ENCODE measurements at regions not wholly inside any gene's neighbourhood (a gene's known extent, or its start where the extent isn't known, plus 50 kb on each side); places are given as distances from the start of the nearest gene placed in this dataset.

- Histone ChIP-seq H3K36me3 (ENCODE audit: control insufficient read depth in 1 of 2, insufficient read depth in 2 of 2, low read length in 2 of 2) (no peaks in the 10 kb centered on the region), H3K4me3 (ENCODE audit: low read depth in 1 of 2, low read length in 2 of 2) (no peak overlapping the region), H3K27ac (ENCODE audit: low read length) (no peak overlapping the region), H3K4me1 (ENCODE audit: control insufficient read depth in 1 of 2, insufficient read depth in 2 of 2, low read length in 2 of 2) (no peaks in the 10 kb centered on the region), H3K27me3 (ENCODE audit: low read depth, low read length) (no peaks in the 10 kb centered on the region), H3K9me3 (ENCODE audit: control insufficient read depth in 1 of 2, low read length in 2 of 2) (peaks cover 0 to 7% of the 10 kb centered on the region in 2 donors)
Measured at GRCh38 chr10:78382772-78383171, 349.1 kb downstream of the RPS24 start.

- Histone ChIP-seq H3K4me3 (ENCODE audit: low read depth in 1 of 2, low read length in 2 of 2) (no peak overlapping the region), H3K27ac (ENCODE audit: low read length) (no peak overlapping the region), H3K27me3 (ENCODE audit: low read depth, low read length) (no peaks in the 10 kb centered on the region), H3K9me3 (ENCODE audit: control insufficient read depth in 1 of 2, low read length in 2 of 2) (peaks cover 0 to 7% of the 10 kb centered on the region in 2 donors), H3K4me1 (ENCODE audit: control insufficient read depth in 1 of 2, insufficient read depth in 2 of 2, low read length in 2 of 2) (no peaks in the 10 kb centered on the region), H3K36me3 (ENCODE audit: control insufficient read depth in 1 of 2, insufficient read depth in 2 of 2, low read length in 2 of 2) (no peaks in the 10 kb centered on the region)
Measured at GRCh38 chr10:78383378-78384048, 349.9 kb downstream of the RPS24 start.

DNA sequence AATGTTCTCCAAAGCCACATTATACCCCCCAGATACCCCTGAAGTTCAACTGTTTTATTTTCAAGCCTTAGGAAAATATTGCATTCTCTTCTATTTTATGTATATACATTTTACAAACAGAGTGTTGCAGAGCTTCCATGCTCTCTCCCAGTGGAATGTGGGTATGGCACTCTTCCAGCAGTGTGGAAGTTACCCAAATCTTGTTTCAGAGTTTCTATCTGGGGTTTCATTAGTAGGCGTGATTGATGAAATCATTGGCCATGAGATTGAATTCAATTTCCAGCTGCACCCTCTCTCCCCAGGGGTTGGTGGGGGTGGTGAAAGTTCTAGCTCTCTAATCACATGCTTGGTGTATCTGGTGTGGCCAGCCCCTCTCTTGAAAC is 350.4 kb downstream of the RPS24 start:
- Histone ChIP-seq H3K36me3 (ENCODE audit: control insufficient read depth in 1 of 2, insufficient read depth in 2 of 2, low read length in 2 of 2) (no peaks in the 10 kb centered on the region), H3K27ac (ENCODE audit: low read length) (no peak overlapping the region), H3K9me3 (ENCODE audit: control insufficient read depth in 1 of 2, low read length in 2 of 2) (peaks cover 0 to 5% of the 10 kb centered on the region in 2 donors), H3K27me3 (ENCODE audit: low read depth, low read length) (no peaks in the 10 kb centered on the region), H3K4me1 (ENCODE audit: control insufficient read depth in 1 of 2, insufficient read depth in 2 of 2, low read length in 2 of 2) (no peaks in the 10 kb centered on the region), H3K4me3 (ENCODE audit: low read depth in 1 of 2, low read length in 2 of 2) (no peak overlapping the region)

DNA sequence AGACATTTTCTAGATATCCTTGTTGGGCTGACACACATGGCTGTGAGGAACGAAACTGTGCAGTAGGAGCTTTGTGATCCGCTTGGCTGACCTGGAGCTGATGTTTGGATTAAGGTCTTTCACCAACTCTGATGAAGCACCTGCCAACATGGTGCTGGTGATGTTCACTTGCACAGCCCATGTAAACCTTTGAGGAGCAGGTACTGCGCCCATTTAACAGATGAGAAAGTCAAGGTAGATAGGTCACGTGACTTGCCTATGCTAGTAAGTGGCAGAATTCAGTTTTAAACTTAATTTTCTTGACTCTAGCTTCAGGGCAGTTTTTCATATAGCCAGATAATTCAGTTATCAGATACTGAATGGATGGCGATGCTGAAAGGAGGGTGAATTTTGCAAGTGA is 351.9 kb downstream of the RPS24 start:
- H3K27ac ChIP-seq (ENCODE audit: low read length): no peak overlapping the region
- H3K36me3 ChIP-seq (ENCODE audit: control insufficient read depth in 1 of 2, insufficient read depth in 2 of 2, low read length in 2 of 2): no peaks in the 10 kb centered on the region
- no peak overlapping the region for H3K4me3 ChIP-seq (ENCODE audit: low read depth in 1 of 2, low read length in 2 of 2)
- H3K9me3 ChIP-seq (ENCODE audit: control insufficient read depth in 1 of 2, low read length in 2 of 2): no peaks in the 10 kb centered on the region
- no peaks in the 10 kb centered on the region for H3K27me3 ChIP-seq (ENCODE audit: low read depth, low read length)
- no peaks in the 10 kb centered on the region for H3K4me1 ChIP-seq (ENCODE audit: control insufficient read depth in 1 of 2, insufficient read depth in 2 of 2, low read length in 2 of 2)

- H3K27ac ChIP-seq (ENCODE audit: low read length): no peak overlapping the region
- no peaks in the 10 kb centered on the region for H3K4me1 ChIP-seq (ENCODE audit: control insufficient read depth in 1 of 2, insufficient read depth in 2 of 2, low read length in 2 of 2)
- no peaks in the 10 kb centered on the region for H3K27me3 ChIP-seq (ENCODE audit: low read depth, low read length)
- H3K36me3 ChIP-seq (ENCODE audit: control insufficient read depth in 1 of 2, insufficient read depth in 2 of 2, low read length in 2 of 2): no peaks in the 10 kb centered on the region
- no peak overlapping the region for H3K4me3 ChIP-seq (ENCODE audit: low read depth in 1 of 2, low read length in 2 of 2)
- H3K9me3 ChIP-seq (ENCODE audit: control insufficient read depth in 1 of 2, low read length in 2 of 2): no peaks in the 10 kb centered on the region
Measured at GRCh38 chr10:78386509-78386908, 352.8 kb downstream of the RPS24 start.

GRCh38 chr10:78388331-78389050 is 354.8 kb downstream of the RPS24 start:
- no peaks in the 10 kb centered on the region for H3K9me3 ChIP-seq (ENCODE audit: control insufficient read depth in 1 of 2, low read length in 2 of 2)
- no peaks in the 10 kb centered on the region for H3K27me3 ChIP-seq (ENCODE audit: low read depth, low read length)
- no peak overlapping the region for H3K4me3 ChIP-seq (ENCODE audit: low read depth in 1 of 2, low read length in 2 of 2)
- no peaks in the 10 kb centered on the region for H3K4me1 ChIP-seq (ENCODE audit: control insufficient read depth in 1 of 2, insufficient read depth in 2 of 2, low read length in 2 of 2)
- no peaks in the 10 kb centered on the region for H3K36me3 ChIP-seq (ENCODE audit: control insufficient read depth in 1 of 2, insufficient read depth in 2 of 2, low read length in 2 of 2)
- no peak overlapping the region for H3K27ac ChIP-seq (ENCODE audit: low read length)

DNA sequence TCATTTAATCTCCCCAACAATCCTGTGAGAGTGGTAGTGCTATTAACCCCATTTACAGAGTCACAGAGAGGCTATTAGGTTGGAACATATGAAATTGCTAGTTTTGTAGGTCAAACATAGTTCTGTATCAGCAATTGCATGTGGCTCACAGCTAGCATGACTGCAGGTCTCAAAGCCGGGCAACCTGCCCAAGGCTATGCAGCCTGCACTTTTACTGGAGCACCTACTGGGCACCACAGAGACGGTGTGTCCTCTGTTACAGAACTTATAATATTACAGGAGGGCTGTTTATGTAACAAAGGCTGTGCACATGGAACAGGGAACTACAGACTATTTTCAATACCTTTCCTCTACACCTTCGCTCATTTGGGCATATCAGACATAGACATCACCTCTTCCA is 355.8 kb downstream of the RPS24 start:
- H3K27me3 ChIP-seq (ENCODE audit: low read depth, low read length): no peaks in the 10 kb centered on the region
- no peaks in the 10 kb centered on the region for H3K36me3 ChIP-seq (ENCODE audit: control insufficient read depth in 1 of 2, insufficient read depth in 2 of 2, low read length in 2 of 2)
- no peaks in the 10 kb centered on the region for H3K4me1 ChIP-seq (ENCODE audit: control insufficient read depth in 1 of 2, insufficient read depth in 2 of 2, low read length in 2 of 2)
- H3K4me3 ChIP-seq (ENCODE audit: low read depth in 1 of 2, low read length in 2 of 2): no peak overlapping the region
- no peaks in the 10 kb centered on the region for H3K9me3 ChIP-seq (ENCODE audit: control insufficient read depth in 1 of 2, low read length in 2 of 2)
- no peak overlapping the region for H3K27ac ChIP-seq (ENCODE audit: low read length)

DNA sequence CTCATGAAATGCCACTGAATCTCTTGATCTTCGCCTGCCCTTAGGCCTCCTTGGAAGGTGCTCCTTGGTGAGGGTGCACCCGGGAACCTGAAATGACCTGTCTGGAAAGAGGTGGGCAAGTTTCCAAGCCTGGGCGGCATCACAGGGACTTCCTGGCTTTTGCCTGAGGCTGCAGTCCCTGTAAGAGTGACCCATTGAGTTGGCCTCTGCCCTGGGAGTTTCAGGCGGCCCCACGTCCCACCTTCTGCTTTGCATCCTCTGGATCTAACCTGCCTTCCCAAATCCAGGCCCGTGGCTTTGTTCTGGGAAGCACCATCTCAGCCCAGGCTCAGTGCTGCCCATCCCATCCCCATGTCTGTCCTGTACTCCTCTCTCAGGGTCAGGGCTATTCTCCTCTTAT is 356.4 kb downstream of the RPS24 start:
- H3K4me3 ChIP-seq (ENCODE audit: low read depth in 1 of 2, low read length in 2 of 2): no peak overlapping the region
- H3K9me3 ChIP-seq (ENCODE audit: control insufficient read depth in 1 of 2, low read length in 2 of 2): no peaks in the 10 kb centered on the region
- H3K36me3 ChIP-seq (ENCODE audit: control insufficient read depth in 1 of 2, insufficient read depth in 2 of 2, low read length in 2 of 2): no peaks in the 10 kb centered on the region
- H3K4me1 ChIP-seq (ENCODE audit: control insufficient read depth in 1 of 2, insufficient read depth in 2 of 2, low read length in 2 of 2): no peaks in the 10 kb centered on the region
- H3K27me3 ChIP-seq (ENCODE audit: low read depth, low read length): no peaks in the 10 kb centered on the region
- no peak overlapping the region for H3K27ac ChIP-seq (ENCODE audit: low read length)

DNA sequence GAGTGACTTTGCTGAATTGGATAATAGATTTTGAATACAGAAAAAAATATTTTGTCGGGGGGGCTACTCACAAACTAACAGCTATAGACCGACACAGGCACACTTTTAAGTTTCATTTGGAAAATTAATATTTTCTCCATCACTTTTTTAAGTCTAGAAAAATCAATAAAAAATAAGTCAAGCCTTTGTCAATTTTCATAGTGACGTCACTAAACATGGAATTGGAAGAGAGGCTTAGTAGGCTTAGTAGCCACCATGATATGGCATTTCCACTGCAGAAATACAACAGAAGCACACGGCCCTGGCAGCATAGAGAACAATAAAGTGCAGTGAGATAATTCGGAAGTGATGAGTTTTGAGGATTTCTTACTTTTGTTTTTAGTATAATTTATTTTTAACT is 357.2 kb downstream of the RPS24 start:
- Histone ChIP-seq H3K4me3 (ENCODE audit: low read depth in 1 of 2, low read length in 2 of 2) (no peak overlapping the region), H3K27ac (ENCODE audit: low read length) (no peak overlapping the region), H3K36me3 (ENCODE audit: control insufficient read depth in 1 of 2, insufficient read depth in 2 of 2, low read length in 2 of 2) (no peaks in the 10 kb centered on the region)

DNA sequence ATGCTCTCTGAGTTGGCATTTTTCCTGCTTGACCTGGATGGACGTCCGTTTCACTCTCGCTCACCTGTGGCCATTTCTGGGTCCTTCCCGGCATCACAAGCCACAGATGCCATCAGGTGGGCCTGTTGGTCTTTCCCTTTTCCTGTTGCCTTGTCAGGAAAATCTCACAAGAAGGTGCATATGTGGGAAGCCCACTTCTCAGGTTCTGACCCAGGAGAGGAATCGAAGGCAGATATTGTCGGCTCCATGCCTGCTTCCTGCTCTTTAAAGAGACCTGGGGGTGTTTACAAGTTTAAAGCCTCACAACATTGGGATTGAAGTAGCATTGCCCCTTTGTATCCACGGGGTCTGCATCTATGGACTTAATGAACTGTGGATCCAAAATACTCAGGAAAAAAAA is 357.9 kb downstream of the RPS24 start:
- no peaks in the 10 kb centered on the region for H3K36me3 ChIP-seq (ENCODE audit: control insufficient read depth in 1 of 2, insufficient read depth in 2 of 2, low read length in 2 of 2)
- H3K27ac ChIP-seq (ENCODE audit: low read length): no peak overlapping the region
- no peak overlapping the region for H3K4me3 ChIP-seq (ENCODE audit: low read depth in 1 of 2, low read length in 2 of 2)
- H3K27me3 ChIP-seq (ENCODE audit: low read depth, low read length): no peaks in the 10 kb centered on the region
- H3K9me3 ChIP-seq (ENCODE audit: control insufficient read depth in 1 of 2, low read length in 2 of 2): no peaks in the 10 kb centered on the region
- no peaks in the 10 kb centered on the region for H3K4me1 ChIP-seq (ENCODE audit: control insufficient read depth in 1 of 2, insufficient read depth in 2 of 2, low read length in 2 of 2)

More for the DNA sequence above, 357.2 kb downstream of the RPS24 start:
- no peaks in the 10 kb centered on the region for H3K4me1 ChIP-seq (ENCODE audit: control insufficient read depth in 1 of 2, insufficient read depth in 2 of 2, low read length in 2 of 2)
- no peaks in the 10 kb centered on the region for H3K9me3 ChIP-seq (ENCODE audit: control insufficient read depth in 1 of 2, low read length in 2 of 2)
- no peaks in the 10 kb centered on the region for H3K27me3 ChIP-seq (ENCODE audit: low read depth, low read length)

DNA sequence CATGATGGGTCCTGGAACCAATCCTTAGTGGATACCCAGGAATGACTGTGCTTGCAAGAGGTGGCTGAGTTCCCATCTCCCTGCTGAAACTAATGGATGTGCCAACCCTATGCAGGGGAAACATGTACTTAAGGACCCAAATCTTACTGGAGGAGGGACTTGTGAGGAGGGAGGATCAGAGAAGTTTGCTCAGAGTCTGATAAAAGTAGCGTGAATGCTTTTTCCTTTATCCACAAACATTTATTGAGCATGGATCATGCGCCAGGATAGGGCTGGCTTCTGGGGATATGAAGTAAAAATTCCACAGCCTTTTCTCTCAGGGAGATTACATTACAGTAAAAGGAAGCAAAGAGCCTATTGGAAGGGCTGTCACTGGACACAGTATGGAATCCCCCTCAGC is 358.5 kb downstream of the RPS24 start:
- Histone ChIP-seq H3K36me3 (ENCODE audit: control insufficient read depth in 1 of 2, insufficient read depth in 2 of 2, low read length in 2 of 2) (no peaks in the 10 kb centered on the region), H3K9me3 (ENCODE audit: control insufficient read depth in 1 of 2, low read length in 2 of 2) (no peaks in the 10 kb centered on the region), H3K4me3 (ENCODE audit: low read depth in 1 of 2, low read length in 2 of 2) (no peak overlapping the region)

GRCh38 chr10:78393094-78393493 is 359.4 kb downstream of the RPS24 start:
- no peaks in the 10 kb centered on the region for H3K27me3 ChIP-seq (ENCODE audit: low read depth, low read length)
- no peak overlapping the region for H3K4me3 ChIP-seq (ENCODE audit: low read depth in 1 of 2, low read length in 2 of 2)
- H3K27ac ChIP-seq (ENCODE audit: low read length): no peak overlapping the region
- H3K36me3 ChIP-seq (ENCODE audit: control insufficient read depth in 1 of 2, insufficient read depth in 2 of 2, low read length in 2 of 2): no peaks in the 10 kb centered on the region
- H3K9me3 ChIP-seq (ENCODE audit: control insufficient read depth in 1 of 2, low read length in 2 of 2): no peaks in the 10 kb centered on the region
- H3K4me1 ChIP-seq (ENCODE audit: control insufficient read depth in 1 of 2, insufficient read depth in 2 of 2, low read length in 2 of 2): no peaks in the 10 kb centered on the region

More for the DNA sequence above, 358.5 kb downstream of the RPS24 start:
- no peaks in the 10 kb centered on the region for H3K4me1 ChIP-seq (ENCODE audit: control insufficient read depth in 1 of 2, insufficient read depth in 2 of 2, low read length in 2 of 2)
- no peak overlapping the region for H3K27ac ChIP-seq (ENCODE audit: low read length)
- H3K27me3 ChIP-seq (ENCODE audit: low read depth, low read length): no peaks in the 10 kb centered on the region

Measured in muscle layer of duodenum (tissue), 2 donors.